SU-DHL-6 (cell line): ENCODE measurements at regions not wholly inside any gene's neighbourhood (a gene's known extent, or its start where the extent isn't known, plus 50 kb on each side); places are given as distances from the start of the nearest gene placed in this dataset.

ENCODE experiments used
- H2AFZ ChIP-seq: fragments of 200-600 bp; sonication (generic); 2 replicates; pipeline ENCODE4 v1.6.1; 2014; ENCODE audit warnings: low read depth, mild to moderate bottlenecking, moderate library complexity, mixed read lengths, antibody characterized with exemption, low read length; ENCODE audit not compliant: severe bottlenecking
- H3F3A ChIP-seq: fragments of 200-600 bp; shearing (Covaris generic); 2 replicates; pipeline ENCODE4 v1.6.0; 2016; ENCODE audit warnings: antibody characterized with exemption, mild to moderate bottlenecking; ENCODE audit not compliant: insufficient read depth
- H3K27ac ChIP-seq: fragments of 200-600 bp; sonication (generic); 2 replicates; pipeline ENCODE4 v1.5.1; 2016; ENCODE audit warnings: low read depth, mild to moderate bottlenecking, low read length, moderate library complexity, mixed read lengths
- H3K27me3 ChIP-seq: fragments of 200-600 bp; sonication (generic), shearing (Covaris generic); 2 replicates; pipeline ENCODE4 v1.6.0; 2014; ENCODE audit warnings: mild to moderate bottlenecking, low read length
- H3K36me3 ChIP-seq: fragments of 200-600 bp; sonication (generic); 2 replicates; pipeline ENCODE4 v1.6.1; 2014; ENCODE audit warnings: mild to moderate bottlenecking, low read length, mixed read lengths
- H3K4me2 ChIP-seq: fragments of 300-600, 200-600 bp; shearing (Covaris generic), sonication (generic); 2 replicates; pipeline ENCODE4 v1.6.0; 2014; ENCODE audit warnings: low read length, low read depth, mild to moderate bottlenecking; ENCODE audit not compliant: poor library complexity, severe bottlenecking
- H3K4me3 ChIP-seq: fragments of 200-600 bp; sonication (generic); 2 replicates; pipeline ENCODE4 v1.5.1; 2014; ENCODE audit warnings: antibody characterized with exemption, low read length, mild to moderate bottlenecking, mixed read lengths; ENCODE audit not compliant: insufficient read depth, poor library complexity, severe bottlenecking
- H3K79me2 ChIP-seq: fragments of 200-600 bp; sonication (generic); 2 replicates; pipeline ENCODE4 v1.6.1; 2014; ENCODE audit warnings: mild to moderate bottlenecking, low read length, moderate library complexity; ENCODE audit not compliant: insufficient read depth
- H3K9ac ChIP-seq: fragments of 200-600 bp; sonication (generic); 2 replicates; pipeline ENCODE4 v1.7.0; 2014; ENCODE audit warnings: mild to moderate bottlenecking, low read length
- H3K9me2 ChIP-seq: fragments of 200-600 bp; sonication (generic); replicated peaks from 2 replicates; pipeline ENCODE4 v1.6.1; 2014; ENCODE audit warnings: low read length; ENCODE audit not compliant: insufficient read depth
- H3K9me3 ChIP-seq: fragments of 200-600 bp; sonication (generic); 2 replicates; pipeline ENCODE4 v1.6.1; 2014; ENCODE audit warnings: low read length, mixed read lengths; ENCODE audit not compliant: insufficient read depth
- H4K20me1 ChIP-seq: fragments of 200-600 bp; sonication (generic); 2 replicates; pipeline ENCODE4 v1.6.1; 2014; ENCODE audit warnings: low read depth, mild to moderate bottlenecking, antibody characterized with exemption, low read length, moderate library complexity, mixed read lengths
- CTCF ChIP-seq: fragments of 200-600 bp; sonication (generic); IDR thresholded peaks from one replicate; pipeline ENCODE4 v1.5.1; 2017; ENCODE audit warnings: antibody characterized with exemption, mild to moderate bottlenecking, low read length, moderate library complexity; ENCODE audit not compliant: insufficient read depth, poor library complexity, severe bottlenecking
- EZH2phosphoT487 ChIP-seq: fragments of 200-600 bp; sonication (generic), shearing (Covaris generic); conservative IDR thresholded peaks from 2 replicates; pipeline ENCODE4 v1.6.1; 2018; ENCODE audit warnings: mild to moderate bottlenecking, antibody characterized with exemption, low read length, moderate library complexity, mixed read lengths

DNA sequence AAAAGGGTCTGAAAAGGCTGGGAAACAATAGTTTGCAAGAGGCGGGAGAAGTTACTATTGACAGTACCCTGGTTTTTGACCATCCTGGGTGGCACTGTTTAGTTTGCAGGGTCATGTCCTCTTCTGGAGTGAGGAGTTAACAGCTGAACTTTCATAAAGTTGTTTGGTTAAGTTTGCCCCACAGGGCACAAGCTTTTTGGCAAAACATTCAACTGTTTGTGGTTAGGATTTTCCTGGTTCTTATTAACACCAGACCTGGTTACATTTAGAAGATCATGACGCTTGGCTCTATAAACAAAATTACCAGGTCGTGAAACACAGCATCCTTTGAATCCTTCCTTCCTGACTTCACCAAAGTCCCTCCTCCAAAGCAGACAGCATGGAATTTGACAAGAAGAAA is 106.1 kb downstream of the RIN2 start:
- Histone ChIP-seq H3K4me3 (no peak overlapping the region), H3K36me3 (no peaks in the 10 kb centered on the region), H3K9me2 (no peaks in the 10 kb centered on the region), H3K9ac (no peak overlapping the region), H3K4me2 (no peak overlapping the region), H2AFZ (no peak overlapping the region), H3K27me3 (no peaks in the 10 kb centered on the region), H4K20me1 (no peaks in the 10 kb centered on the region), H3F3A (no peaks in the 10 kb centered on the region), H3K9me3 (no peaks in the 10 kb centered on the region), H3K79me2 (no peaks in the 10 kb centered on the region), H3K27ac (no peak overlapping the region)
- TF ChIP-seq EZH2phosphoT487: no peak

GRCh38 chr20:19866070-19866469 is 108.0 kb downstream of the RIN2 start:
- no peaks in the 10 kb centered on the region for H3K79me2 ChIP-seq
- H3K36me3 ChIP-seq: no peaks in the 10 kb centered on the region
- no peak overlapping the region for H2AFZ ChIP-seq
- H3F3A ChIP-seq: no peaks in the 10 kb centered on the region
- H4K20me1 ChIP-seq: no peaks in the 10 kb centered on the region
- H3K9me2 ChIP-seq: no peaks in the 10 kb centered on the region
- H3K27me3 ChIP-seq: no peaks in the 10 kb centered on the region
- H3K9me3 ChIP-seq: no peaks in the 10 kb centered on the region
- H3K4me2 ChIP-seq: no peak overlapping the region
- H3K27ac ChIP-seq: no peak overlapping the region
- no peak for TF ChIP-seq EZH2phosphoT487
- no peak for TF ChIP-seq CTCF
- no peak overlapping the region for H3K9ac ChIP-seq
- no peak overlapping the region for H3K4me3 ChIP-seq

GRCh38 chr20:19867074-19867473 is 109.0 kb downstream of the RIN2 start:
- no peak overlapping the region for H3K27ac ChIP-seq
- no peaks in the 10 kb centered on the region for H3K9me3 ChIP-seq
- no peak for TF ChIP-seq EZH2phosphoT487
- no peak for TF ChIP-seq CTCF
- no peak overlapping the region for H2AFZ ChIP-seq
- no peak overlapping the region for H3K4me2 ChIP-seq
- no peaks in the 10 kb centered on the region for H3K9me2 ChIP-seq
- no peaks in the 10 kb centered on the region for H3K27me3 ChIP-seq
- no peak overlapping the region for H3K4me3 ChIP-seq
- no peaks in the 10 kb centered on the region for H3K36me3 ChIP-seq
- H3F3A ChIP-seq: no peaks in the 10 kb centered on the region
- H4K20me1 ChIP-seq: no peaks in the 10 kb centered on the region
- no peaks in the 10 kb centered on the region for H3K79me2 ChIP-seq
- no peak overlapping the region for H3K9ac ChIP-seq

DNA sequence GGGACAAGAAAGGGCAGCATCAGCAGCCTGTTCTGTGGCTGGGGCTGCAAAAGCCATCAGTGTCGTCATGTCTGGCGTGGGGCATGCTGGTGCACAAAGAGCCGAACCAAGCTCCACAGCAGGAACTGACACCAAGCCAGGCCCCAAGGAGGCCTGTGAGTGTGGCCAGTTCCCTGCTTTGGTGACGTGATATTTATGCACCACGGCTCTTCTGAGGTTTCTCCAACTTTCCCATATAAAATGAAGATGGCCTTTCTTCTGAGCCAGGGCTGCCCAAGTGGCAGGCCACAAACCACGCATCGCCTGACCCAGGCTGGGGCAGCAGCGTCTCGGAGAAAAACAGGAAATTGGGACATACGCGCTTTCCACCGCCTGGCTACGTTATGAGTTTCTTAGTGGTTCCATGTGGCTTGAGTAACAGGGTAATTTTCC is 109.9 kb downstream of the RIN2 start:
- TF ChIP-seq EZH2phosphoT487 (no peak), CTCF (no peak)
- no peaks in the 10 kb centered on the region for H3K36me3 ChIP-seq
- H3F3A ChIP-seq: no peaks in the 10 kb centered on the region
- H3K4me3 ChIP-seq: no peak overlapping the region
- H3K4me2 ChIP-seq: no peak overlapping the region
- no peaks in the 10 kb centered on the region for H3K9me2 ChIP-seq
- no peak overlapping the region for H2AFZ ChIP-seq
- no peak overlapping the region for H3K9ac ChIP-seq
- no peaks in the 10 kb centered on the region for H3K9me3 ChIP-seq
- no peak overlapping the region for H3K27ac ChIP-seq
- no peaks in the 10 kb centered on the region for H3K27me3 ChIP-seq
- H4K20me1 ChIP-seq: no peaks in the 10 kb centered on the region
- no peaks in the 10 kb centered on the region for H3K79me2 ChIP-seq
